GM12878 (cell line): ENCODE measurements at regions not wholly inside any gene's neighbourhood (a gene's known extent, or its start where the extent isn't known, plus 50 kb on each side); places are given as distances from the start of the nearest gene placed in this dataset.

Source experiments
- ATAC-seq: fragments of 200-7000 bp; cut with Tn5 transposase; 3 replicates; pipeline ENCODE4 v1.9.1; 2020; ENCODE audit warnings: mild to moderate bottlenecking, moderate library complexity
- BruUV-seq: library from RNA; stranded (reverse); fragments of 400-500 nt; replicated peaks from 2 replicates; lab custom pipeline; 2021; lab: Mats Ljungman, UMichigan
- CTCF ChIA-PET: fragments of 300-600 bp; sonication (Branson Sonifier 250); formaldehyde crosslinking; extraction: SDS; loops from one replicate; lab custom pipeline; 2021; ENCODE audit warnings: inconsistent platforms; lab: Yijun Ruan, JAX
- POLR2A ChIA-PET: fragments of 350-600 bp; formaldehyde crosslinking; extraction: SDS; loops from one replicate; lab custom pipeline; 2021; ENCODE audit warnings: inconsistent platforms; lab: Charles Lee
- RAD21 ChIA-PET: fragments of 300-600 bp; sonication (Branson Sonifier 250); formaldehyde crosslinking; loops from one replicate; lab custom pipeline; 2023; ENCODE audit warnings: antibody characterized with exemption; ENCODE audit not compliant: unreplicated experiment; lab: Charles Lee
- SMC1A ChIA-PET: fragments of 300-600 bp; sonication (Branson Sonifier 250); formaldehyde crosslinking; loops from one replicate; lab custom pipeline; 2023; ENCODE audit not compliant: unreplicated experiment, uncharacterized antibody; lab: Charles Lee
- DNase-seq: peaks from one replicate; pipeline ENCODE4 v3.0.0-alpha.2; 2011; ENCODE audit warnings: low read depth, low spot score
- FAIRE-seq: peaks from 3 replicates; lab custom pipeline; 2011; peaks lifted over from hg19 to GRCh38; lab: Jason Lieb, UNC
- H2AFZ ChIP-seq: 2 replicates; pipeline ENCODE4 v1.6.0; 2011; ENCODE audit warnings: low read depth, low read length, control low read depth; ENCODE audit not compliant: control insufficient read depth
- H3K27ac ChIP-seq: 2 replicates; pipeline ENCODE4 v1.5.1; 2011; ENCODE audit warnings: control low read depth; ENCODE audit not compliant: control insufficient read depth, insufficient read depth
- H3K27me3 ChIP-seq, 2 experiments: replicated peaks in 1 of 2; 2 replicates each; pipeline versions ENCODE4 v1.6.0 to v1.6.1; 2011; ENCODE audit warnings: low read length in 1 of 2; ENCODE audit not compliant: control insufficient read depth in 2 of 2, insufficient read depth in 2 of 2
- H3K36me3 ChIP-seq, 2 experiments: 2 replicates each; pipeline ENCODE4 v1.5.1; 2011; ENCODE audit warnings: low read length in 1 of 2; ENCODE audit not compliant: control insufficient read depth in 2 of 2, insufficient read depth in 2 of 2
- H3K4me1 ChIP-seq: 2 replicates; pipeline ENCODE4 v1.6.1; 2011; ENCODE audit warnings: mild to moderate bottlenecking, low read length, moderate library complexity, mixed read lengths; ENCODE audit not compliant: control insufficient read depth, insufficient read depth
- H3K4me2 ChIP-seq: 2 replicates; pipeline ENCODE4 v1.6.0; 2011; ENCODE audit warnings: control low read depth; ENCODE audit not compliant: control insufficient read depth, insufficient read depth
- H3K4me3 ChIP-seq: fragments of 200-600 bp; sonication (generic); 2 replicates; pipeline ENCODE4 v1.5.1; 2016
- H3K79me2 ChIP-seq: 2 replicates; pipeline ENCODE4 v1.6.0; 2011; ENCODE audit warnings: low read length; ENCODE audit not compliant: control insufficient read depth, insufficient read depth
- H3K9ac ChIP-seq: 2 replicates; pipeline ENCODE4 v1.8.0; 2011; ENCODE audit warnings: low read length, control low read depth, mixed read lengths; ENCODE audit not compliant: control insufficient read depth, insufficient read depth
- H3K9me3 ChIP-seq: replicated peaks from 3 replicates; pipeline ENCODE4 v1.5.1; 2011; ENCODE audit warnings: mild to moderate bottlenecking, low read length; ENCODE audit not compliant: control insufficient read depth, insufficient read depth
- H4K20me1 ChIP-seq: 2 replicates; pipeline ENCODE4 v1.6.0; 2011; ENCODE audit not compliant: control insufficient read depth, insufficient read depth
- BCL11A ChIP-seq: IDR thresholded peaks from 2 replicates; pipeline ENCODE4 v1.6.1; 2011; ENCODE audit warnings: low read depth, low read length
- EP300 ChIP-seq, 2 experiments: fragments of 150-350 bp in 1 of 2; IDR thresholded peaks; 2 replicates each; pipeline ENCODE4 v1.6.1; 2011 to 2012; ENCODE audit warnings: low read depth in 2 of 2, low read length in 2 of 2, borderline replicate concordance in 1 of 2, improper control_type of control experiment in 1 of 2, inconsistent platforms in 1 of 2; ENCODE audit not compliant: control insufficient read depth in 1 of 2
- GABPA ChIP-seq: IDR thresholded peaks from 2 replicates; pipeline ENCODE4 v1.6.1; 2014; ENCODE audit warnings: antibody characterized with exemption, low read depth, mild to moderate bottlenecking, inconsistent platforms
- HDAC6 ChIP-seq: fragments of 200-600 bp; sonication (generic); IDR thresholded peaks from one replicate; pipeline ENCODE4 v1.8.0; 2017; ENCODE audit warnings: antibody characterized with exemption; ENCODE audit not compliant: unreplicated experiment
- IKZF1 ChIP-seq: fragments of 450-650 bp; conservative IDR thresholded peaks from 2 replicates; pipeline ENCODE4 v1.6.1; 2017; ENCODE audit warnings: antibody characterized with exemption, mild to moderate bottlenecking
- SMARCA5 ChIP-seq: fragments of 450-650 bp; IDR thresholded peaks from 2 replicates; pipeline ENCODE4 v1.6.1; 2017; ENCODE audit warnings: mild to moderate bottlenecking
- WGBS: methylation state at CpG from one replicate; pipeline ENCODE4 v1.1.6; 2016; ENCODE audit warnings: low lambda C conversion rate; ENCODE audit not compliant: insufficient replicate concordance, insufficient coverage; ENCODE audit errors: missing lambda C conversion rate; 5-methylcytosine and 5-hydroxymethylcytosine counted together
- in situ Hi-C: fragments of 300-500 bp; cut with MboI; formaldehyde crosslinking; loops from 9 replicates; pipeline ENCODE4 v1.14.3; 2018; ENCODE audit warnings: mixed read lengths
- intact Hi-C: fragments of 100-400 bp; cut with micrococcal nuclease; formaldehyde crosslinking; loops from one replicate; pipeline ENCODE4 v1.14.2; 2022; ENCODE audit not compliant: unreplicated experiment
- TF ChIP-seq, protein P1 (sequence below): fragments of 150-350 bp; IDR thresholded peaks from 2 replicates; pipeline ENCODE4 v1.6.1; 2016; ENCODE audit warnings: low read depth, low read length
- TF ChIP-seq, protein P2 (sequence below): fragments of 450-650 bp; IDR thresholded peaks from 2 replicates; pipeline ENCODE4 v1.6.1; 2018; ENCODE audit warnings: mild to moderate bottlenecking, low read depth, moderate library complexity; ENCODE audit not compliant: partially characterized antibody

DNA sequence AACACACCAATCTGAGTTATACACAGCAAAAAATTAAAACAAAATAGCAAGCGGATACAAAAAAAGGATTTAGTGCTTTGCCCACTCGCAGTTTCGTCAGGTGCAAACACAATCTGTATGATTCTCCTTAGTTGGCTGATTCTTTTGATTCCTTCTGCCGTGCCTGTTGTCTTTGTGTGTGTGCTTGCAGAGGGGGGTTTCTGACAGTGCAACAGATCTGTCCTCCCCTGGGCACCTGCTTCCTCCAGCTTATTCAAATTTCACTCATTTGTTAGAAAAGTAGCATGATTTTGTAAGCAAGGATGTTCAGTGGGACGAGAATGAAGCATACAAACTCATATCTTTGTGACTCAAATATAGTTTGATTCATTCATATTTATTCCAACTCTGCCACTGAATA is 74.0 kb upstream of the NEO1 start:
- no peak overlapping the region for H3K4me3 ChIP-seq
- SMC1A ChIA-PET, result no interaction called here
- POLR2A ChIA-PET, result no interaction called here
- no peak overlapping the region for H3K9ac ChIP-seq
- DNase-seq, result no peak
- no peak for FAIRE-seq
- H3K79me2 ChIP-seq, result no peaks in the 10 kb centered on the region
- no peaks in the 10 kb centered on the region for H3K4me1 ChIP-seq
- H2AFZ ChIP-seq, result no peak overlapping the region
- no peaks in the 10 kb centered on the region; a peak in 2 of 4 replicates for H3K27me3 ChIP-seq
- H3K4me2 ChIP-seq, result no peak overlapping the region
- BruUV-seq, result no TSS peak
- no peak overlapping the region for H3K27ac ChIP-seq
- no peaks in the 10 kb centered on the region for H4K20me1 ChIP-seq
- ATAC-seq, result no peak
- H3K36me3 ChIP-seq, result no peaks in the 10 kb centered on the region
- no peaks in the 10 kb centered on the region for H3K9me3 ChIP-seq
- intact Hi-C loops, result no loop called here
- TF ChIP-seq HDAC6 (no peak), IKZF1 (no peak)
- TF ChIP-seq, all 136 proteins: peak for 0
- WGBS, result 43% methylated on average over 5 of the region's 5 CpGs
- in situ Hi-C loops, result no loop called here
- RAD21 ChIA-PET, result no interaction called here
- CTCF ChIA-PET, result no interaction called here

DNA sequence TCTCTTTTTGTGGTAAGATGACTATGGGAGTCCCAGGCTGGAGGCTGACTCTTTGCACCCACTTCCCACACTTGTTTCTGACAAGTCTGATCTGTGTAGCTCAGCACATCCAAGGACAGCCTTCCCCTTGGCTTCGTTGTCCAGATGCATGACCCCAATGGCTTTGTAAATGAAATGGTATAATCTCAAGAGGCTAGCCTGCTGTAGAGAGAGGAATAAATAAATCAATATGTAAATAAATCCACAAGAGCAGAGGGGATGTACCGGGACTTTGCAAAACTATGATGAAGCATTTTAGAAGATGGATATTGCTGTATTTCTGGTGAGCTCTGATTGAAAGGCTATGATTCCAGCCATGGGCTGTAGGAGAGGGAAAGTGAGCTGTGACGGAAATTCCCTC is 79.9 kb upstream of the NEO1 start:
- TF ChIP-seq SMARCA5 (no peak), GABPA (no peak), BCL11A (no peak), EP300 (IDR thresholded peaks at IDR 0.05; ENCODE audit: borderline replicate concordance in 1 of 2, control insufficient read depth in 1 of 2, low read depth in 2 of 2, low read length in 2 of 2) (no peak)
- TF ChIP-seq, protein P1, sequence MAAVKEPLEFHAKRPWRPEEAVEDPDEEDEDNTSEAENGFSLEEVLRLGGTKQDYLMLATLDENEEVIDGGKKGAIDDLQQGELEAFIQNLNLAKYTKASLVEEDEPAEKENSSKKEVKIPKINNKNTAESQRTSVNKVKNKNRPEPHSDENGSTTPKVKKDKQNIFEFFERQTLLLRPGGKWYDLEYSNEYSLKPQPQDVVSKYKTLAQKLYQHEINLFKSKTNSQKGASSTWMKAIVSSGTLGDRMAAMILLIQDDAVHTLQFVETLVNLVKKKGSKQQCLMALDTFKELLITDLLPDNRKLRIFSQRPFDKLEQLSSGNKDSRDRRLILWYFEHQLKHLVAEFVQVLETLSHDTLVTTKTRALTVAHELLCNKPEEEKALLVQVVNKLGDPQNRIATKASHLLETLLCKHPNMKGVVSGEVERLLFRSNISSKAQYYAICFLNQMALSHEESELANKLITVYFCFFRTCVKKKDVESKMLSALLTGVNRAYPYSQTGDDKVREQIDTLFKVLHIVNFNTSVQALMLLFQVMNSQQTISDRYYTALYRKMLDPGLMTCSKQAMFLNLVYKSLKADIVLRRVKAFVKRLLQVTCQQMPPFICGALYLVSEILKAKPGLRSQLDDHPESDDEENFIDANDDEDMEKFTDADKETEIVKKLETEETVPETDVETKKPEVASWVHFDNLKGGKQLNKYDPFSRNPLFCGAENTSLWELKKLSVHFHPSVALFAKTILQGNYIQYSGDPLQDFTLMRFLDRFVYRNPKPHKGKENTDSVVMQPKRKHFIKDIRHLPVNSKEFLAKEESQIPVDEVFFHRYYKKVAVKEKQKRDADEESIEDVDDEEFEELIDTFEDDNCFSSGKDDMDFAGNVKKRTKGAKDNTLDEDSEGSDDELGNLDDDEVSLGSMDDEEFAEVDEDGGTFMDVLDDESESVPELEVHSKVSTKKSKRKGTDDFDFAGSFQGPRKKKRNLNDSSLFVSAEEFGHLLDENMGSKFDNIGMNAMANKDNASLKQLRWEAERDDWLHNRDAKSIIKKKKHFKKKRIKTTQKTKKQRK, result no peak
- TF ChIP-seq, protein P2, sequence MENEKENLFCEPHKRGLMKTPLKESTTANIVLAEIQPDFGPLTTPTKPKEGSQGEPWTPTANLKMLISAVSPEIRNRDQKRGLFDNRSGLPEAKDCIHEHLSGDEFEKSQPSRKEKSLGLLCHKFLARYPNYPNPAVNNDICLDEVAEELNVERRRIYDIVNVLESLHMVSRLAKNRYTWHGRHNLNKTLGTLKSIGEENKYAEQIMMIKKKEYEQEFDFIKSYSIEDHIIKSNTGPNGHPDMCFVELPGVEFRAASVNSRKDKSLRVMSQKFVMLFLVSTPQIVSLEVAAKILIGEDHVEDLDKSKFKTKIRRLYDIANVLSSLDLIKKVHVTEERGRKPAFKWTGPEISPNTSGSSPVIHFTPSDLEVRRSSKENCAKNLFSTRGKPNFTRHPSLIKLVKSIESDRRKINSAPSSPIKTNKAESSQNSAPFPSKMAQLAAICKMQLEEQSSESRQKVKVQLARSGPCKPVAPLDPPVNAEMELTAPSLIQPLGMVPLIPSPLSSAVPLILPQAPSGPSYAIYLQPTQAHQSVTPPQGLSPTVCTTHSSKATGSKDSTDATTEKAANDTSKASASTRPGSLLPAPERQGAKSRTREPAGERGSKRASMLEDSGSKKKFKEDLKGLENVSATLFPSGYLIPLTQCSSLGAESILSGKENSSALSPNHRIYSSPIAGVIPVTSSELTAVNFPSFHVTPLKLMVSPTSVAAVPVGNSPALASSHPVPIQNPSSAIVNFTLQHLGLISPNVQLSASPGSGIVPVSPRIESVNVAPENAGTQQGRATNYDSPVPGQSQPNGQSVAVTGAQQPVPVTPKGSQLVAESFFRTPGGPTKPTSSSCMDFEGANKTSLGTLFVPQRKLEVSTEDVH, result no peak
- TF ChIP-seq, all 136 proteins: peak for 0
- in situ Hi-C loops, result no loop called here
- Histone ChIP-seq H3K9me3 (no peaks in the 10 kb centered on the region), H3K36me3 (no peaks in the 10 kb centered on the region), H3K4me1 (no peaks in the 10 kb centered on the region), H3K4me2 (no peak overlapping the region), H3K79me2 (no peaks in the 10 kb centered on the region), H3K27ac (no peak overlapping the region), H4K20me1 (no peaks in the 10 kb centered on the region), H3K4me3 (no peak overlapping the region), H2AFZ (no peak overlapping the region), H3K9ac (no peak overlapping the region), H3K27me3 (no peaks in the 10 kb centered on the region; a peak in 2 of 4 replicates)
- ATAC-seq (no peak), FAIRE-seq (no peak), DNase-seq (no peak)
- ChIA-PET POLR2A (no interaction called here), CTCF (interaction anchor here (0.7 kb wide), 1 partner anchor 9 kb away, joined by 3 read pairs; no protein-coding TSS in a partner anchor), RAD21 (no interaction called here), SMC1A (no interaction called here)
- no TSS peak for BruUV-seq
- intact Hi-C loops, result no loop called here
- 16% methylated on average over 3 of the region's 3 CpGs for WGBS
